Muscle of arm (tissue), 1 donor: ENCODE measurements at regions not wholly inside any gene's neighbourhood (a gene's known extent, or its start where the extent isn't known, plus 50 kb on each side); places are given as distances from the start of the nearest gene placed in this dataset.
"Not testable (repeated sequence)": the region's sequence is repeated elsewhere in the genome, so short reads cannot be mapped to it uniquely, and the experiment has no call there.

Experiments used
- DNase-seq: peaks from one replicate; pipeline ENCODE4 v3.0.0-alpha.2; 2013

GRCh38 chr5:67647772-67648171, 451.2 kb upstream of the CD180 start:
- no peak for DNase-seq

- DNase-seq: no peak
Measured at GRCh38 chr5:67644221-67644920, 447.8 kb upstream of the CD180 start.

- no peak for DNase-seq
Measured at GRCh38 chr5:67643536-67643935, 446.9 kb upstream of the CD180 start.

DNA sequence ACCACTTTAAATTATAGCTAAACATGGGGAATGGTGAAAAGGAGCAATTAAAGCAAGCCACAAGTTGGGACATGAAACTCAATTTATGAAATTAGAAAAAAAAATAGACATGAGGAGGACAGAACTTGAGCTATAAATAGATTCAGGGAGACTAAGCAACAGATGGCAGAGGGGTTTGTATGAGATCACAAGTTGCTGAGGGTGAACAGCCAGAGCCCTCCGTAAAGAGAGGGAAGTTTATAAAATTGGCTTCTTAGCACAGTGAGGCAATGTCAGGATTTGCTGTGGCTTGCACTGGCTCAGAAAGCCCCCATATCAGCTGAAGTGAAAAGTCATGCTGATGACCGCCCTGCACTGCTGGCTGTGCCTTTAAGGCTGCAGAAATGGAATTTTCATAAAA, 443.4 kb upstream of the CD180 start:
- DNase-seq: no peak

DNA sequence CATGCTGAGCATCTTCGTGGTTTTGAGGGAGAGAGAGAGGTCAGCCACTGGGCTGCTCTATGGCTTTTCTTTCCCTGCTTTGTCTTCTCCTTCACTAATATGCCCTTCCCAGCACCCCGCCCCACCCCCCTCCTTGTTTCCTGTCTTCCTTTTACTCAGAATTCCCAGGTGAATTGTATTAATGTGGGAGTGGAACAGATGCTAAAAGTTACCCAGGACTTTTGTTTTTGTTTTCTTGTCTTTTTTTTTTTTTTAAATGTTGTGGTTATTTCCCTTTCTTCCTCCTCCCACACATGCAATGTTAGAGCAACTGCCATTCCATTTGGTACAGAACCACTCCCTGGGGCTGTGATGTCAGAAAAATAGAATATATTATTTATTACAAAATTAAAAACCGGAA, 442.7 kb upstream of the CD180 start:
- no peak for DNase-seq

DNA sequence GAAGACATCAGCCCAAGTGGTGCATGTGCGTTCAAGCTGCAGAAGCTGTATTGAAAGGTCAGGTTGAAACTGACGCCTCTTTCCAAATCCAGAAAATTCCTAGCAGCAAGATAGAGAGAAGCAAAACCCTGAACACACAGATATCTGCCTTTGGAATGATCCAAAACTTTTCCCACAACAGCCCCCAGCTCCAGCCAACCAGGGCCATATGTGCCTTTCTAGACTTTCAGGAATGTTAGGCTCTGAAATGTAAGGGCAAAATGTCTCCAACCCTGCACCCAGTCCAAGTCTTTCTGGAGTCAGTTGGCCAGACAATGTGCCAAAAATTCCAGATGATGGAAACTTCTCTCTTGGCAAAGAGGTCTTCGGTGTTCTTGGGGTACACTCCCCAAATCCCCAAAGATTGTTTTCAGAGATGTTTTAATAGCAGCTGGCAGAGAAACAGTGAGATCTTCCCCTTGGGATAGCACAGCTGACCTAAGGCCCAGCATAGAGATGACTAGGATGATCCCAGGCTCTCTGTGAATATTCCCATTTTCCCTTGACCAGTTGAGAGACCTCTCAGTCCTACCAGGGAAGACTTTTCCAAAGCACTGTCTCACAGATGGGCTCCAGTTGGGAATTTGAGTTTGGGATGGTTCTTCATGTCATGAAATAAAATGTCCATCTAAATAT, 440.4 kb upstream of the CD180 start:
- no peak for DNase-seq

- no peak for DNase-seq
Measured at GRCh38 chr5:67636091-67636490, 439.5 kb upstream of the CD180 start.

DNA sequence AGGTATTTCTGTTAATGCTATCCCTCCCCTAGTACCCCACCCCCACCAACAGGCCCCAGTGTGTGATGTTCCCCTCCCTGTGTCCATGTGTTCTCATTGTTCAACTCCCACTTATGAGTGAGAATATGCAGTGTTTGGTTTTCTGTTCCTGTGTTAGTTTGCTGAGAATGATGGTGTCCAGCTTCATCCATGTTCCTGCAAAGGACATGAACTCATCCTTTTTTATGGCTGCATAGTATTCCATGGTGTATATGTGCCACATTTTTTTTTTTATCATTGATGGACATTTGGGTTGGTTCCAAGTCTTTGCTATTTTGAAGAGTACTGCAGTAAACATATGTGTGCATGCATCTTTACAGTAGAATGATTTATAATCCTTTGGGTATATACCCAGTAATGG, 430.5 kb upstream of the CD180 start:
- DNase-seq: not testable (repeated sequence)

DNA sequence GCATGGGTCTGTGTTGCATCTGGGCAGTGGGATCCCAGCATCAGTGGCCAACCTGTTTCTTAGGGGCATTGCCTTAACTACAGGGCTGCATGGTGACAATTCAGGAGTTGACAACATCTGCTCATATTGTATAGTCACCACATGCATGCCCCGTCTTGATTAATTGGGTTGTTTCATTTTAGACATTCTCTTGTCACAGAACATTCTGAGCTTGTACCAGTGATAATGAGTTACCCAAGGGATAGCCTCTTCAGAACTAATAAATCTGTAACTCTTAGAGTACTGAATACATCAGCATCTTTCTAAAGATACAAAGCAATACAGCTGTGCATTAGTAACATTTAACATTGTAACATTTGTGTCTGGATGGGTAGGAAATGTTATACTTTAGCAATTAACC, 426.5 kb upstream of the CD180 start:
- DNase-seq: no peak

DNA sequence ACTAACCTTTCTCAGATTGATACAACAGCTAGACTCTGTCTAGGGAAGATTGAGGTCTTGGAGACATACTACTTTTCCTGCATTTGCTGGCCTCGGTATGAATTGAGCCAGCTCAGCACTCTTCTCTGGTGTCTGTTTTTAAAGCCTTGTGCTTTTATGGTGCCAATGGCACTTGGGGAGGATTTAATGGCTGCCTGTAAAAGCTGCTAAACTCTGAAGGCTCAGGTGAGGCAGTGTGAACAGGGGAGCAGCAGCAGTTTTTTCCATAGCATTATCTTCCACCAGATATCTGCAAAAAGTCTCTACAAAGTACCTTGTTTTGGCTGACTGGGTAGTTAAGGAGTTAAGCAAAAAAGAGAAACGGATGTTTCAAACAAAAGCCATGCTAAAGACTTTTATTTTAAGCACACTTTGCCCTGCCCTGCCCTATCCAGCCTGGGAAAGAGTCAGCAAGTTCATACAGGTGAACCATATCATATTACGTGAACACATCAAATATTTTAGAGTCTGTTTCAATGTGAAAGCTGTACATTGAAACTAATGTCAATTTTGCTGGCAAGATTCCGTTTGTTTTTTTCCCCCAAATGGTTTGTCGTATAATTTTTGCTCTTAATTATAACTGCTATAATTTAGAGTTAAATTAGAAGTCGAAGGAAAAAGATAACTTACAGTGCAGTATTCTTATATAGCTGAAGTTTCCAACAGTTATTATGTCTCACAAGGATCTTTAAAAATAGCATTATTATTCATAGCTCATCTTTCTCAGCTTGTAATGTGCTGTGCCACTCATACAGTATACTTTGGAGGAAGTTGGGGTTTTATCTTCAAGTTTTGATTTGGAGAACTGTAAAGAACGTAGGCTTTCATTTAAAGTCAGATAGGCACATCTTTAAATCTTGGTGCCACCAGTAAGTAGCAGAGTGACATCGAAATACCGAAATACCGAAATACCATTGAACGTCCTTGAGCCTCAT, 424.1 kb upstream of the CD180 start:
- DNase-seq: no peak

DNA sequence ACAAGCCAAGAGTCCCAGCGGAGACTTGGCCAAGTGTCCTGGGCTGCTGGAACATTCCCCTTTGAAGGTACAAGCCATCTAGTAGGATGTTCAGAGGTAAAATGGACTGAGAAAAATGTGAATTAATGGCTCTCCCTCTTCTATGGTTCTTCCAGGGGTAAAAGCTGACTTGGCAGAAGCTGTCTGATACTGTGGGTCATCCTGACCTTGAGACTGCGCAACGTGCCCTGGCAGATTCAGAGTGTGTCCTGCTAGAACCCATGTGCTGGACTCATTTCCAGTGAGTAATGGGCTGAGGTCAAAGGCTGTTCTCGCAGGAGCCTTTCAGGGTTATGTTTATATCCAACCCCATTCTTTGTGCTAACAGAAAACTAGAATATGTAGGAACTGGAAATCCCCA, 423.0 kb upstream of the CD180 start:
- DNase-seq: no peak

DNA sequence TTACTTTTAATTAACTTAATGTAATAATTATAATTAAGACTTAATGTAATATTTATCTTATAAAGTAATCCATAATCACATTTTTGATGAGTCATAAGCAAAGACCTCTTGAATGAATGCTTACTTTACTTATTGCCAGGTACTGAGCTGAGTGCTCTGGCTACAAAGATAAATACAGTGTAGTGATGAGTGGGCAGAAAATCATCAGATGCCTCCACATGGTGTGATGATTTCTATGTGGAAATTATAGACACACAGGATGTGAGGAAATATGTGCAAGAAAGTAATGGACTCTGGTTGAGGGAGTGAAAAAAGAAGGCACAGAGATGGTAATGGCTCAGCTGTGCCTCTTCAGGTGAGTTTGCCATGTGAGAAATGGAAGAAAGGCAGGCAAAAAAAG, 422.6 kb upstream of the CD180 start:
- no peak for DNase-seq

GRCh38 chr5:67617051-67617450, 420.5 kb upstream of the CD180 start:
- DNase-seq: no peak

DNA sequence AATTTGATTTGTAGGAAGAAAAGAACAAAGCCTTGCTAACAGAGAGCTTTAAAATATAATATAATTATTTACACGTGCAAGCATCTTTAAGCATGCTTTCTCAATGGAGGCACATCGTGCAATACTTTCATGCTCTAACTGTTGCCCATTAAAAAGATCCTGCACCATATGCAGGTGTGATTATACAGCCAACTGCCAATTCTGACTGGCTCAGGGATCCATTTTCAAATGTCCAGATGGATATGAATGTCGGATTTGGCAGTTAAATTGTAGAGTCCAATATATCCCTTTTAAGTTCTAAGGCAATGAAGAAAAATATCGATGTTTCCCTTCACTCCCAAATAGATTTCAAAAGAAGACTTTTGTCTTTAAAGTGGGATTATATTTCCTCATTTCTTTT, 416.4 kb upstream of the CD180 start:
- no peak for DNase-seq

DNA sequence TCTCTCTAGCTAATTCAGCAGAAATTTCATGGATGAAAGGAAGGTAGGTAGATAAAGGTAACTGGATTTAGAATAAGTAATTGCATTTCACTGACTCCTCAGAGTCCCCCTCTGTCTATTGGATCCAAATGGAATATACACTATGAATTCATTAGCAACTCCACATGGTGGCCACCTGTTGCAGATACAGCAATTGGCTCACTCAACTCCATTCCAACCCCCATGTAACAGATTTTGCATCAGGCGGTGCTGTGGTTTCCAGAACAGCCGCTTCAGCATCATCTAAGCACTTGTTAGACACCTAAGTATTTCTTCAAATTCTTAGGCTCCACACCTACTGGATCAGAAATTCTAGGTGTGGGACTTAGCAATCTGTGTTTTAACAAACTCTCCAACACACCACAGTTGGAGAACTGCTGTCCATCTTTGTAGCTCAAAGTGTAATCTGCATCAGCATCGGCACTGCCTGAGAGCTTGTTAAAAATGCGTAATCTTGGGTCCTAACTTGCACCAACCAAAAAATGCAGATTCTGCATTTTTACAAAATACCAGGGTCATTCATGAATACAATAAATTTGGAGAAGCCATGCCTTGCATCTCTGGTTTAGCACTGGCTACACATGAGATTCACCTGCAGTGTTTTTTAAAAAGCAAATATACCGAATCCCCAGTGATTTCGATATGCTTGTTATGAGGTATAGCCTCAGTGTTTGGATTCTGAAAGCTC, 413.8 kb upstream of the CD180 start:
- no peak for DNase-seq

DNA sequence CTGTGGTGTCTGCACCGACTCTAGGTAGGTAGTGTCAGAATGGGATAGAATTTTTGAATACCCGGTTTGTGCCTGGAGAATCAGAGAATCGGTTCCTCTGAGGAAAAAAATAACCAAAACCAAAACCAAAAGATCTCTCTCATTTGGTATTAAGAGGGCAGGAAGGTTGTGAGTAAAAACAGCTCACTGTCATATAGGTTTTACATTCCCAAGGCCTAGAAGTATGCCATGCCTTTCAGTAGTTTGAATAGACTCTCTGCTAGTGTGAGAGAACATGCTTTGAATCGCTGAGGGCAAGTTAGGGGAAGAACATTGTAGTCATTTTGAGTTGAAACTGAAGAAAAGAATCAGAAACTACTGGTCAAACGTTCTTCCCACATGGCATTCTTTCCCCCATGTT, 411.4 kb upstream of the CD180 start:
- no peak for DNase-seq

- DNase-seq: no peak
Measured at GRCh38 chr5:67606586-67606947, 410.0 kb upstream of the CD180 start.

GRCh38 chr5:67605730-67606585, 409.4 kb upstream of the CD180 start:
- DNase-seq: no peak

DNA sequence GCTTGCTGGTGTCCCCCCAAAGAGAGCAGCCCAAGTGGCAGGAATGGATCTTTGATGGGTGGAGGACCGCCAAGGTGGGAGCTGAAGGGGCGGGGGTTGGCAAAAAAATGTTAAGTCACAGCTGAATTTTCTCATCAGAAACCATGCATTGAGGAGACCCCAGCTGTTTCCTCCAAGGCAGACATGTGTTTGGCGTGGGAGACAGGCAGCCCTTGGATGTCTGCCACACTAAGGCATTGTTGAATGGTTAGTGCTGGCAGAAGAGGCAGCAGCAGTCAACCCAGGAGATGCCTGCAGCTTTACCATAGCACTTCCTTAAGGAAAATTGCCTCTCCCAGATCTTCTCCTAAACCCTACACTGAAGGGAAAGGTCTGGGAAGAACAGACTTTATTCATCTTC, 394.9 kb upstream of the CD180 start:
- no peak for DNase-seq

DNA sequence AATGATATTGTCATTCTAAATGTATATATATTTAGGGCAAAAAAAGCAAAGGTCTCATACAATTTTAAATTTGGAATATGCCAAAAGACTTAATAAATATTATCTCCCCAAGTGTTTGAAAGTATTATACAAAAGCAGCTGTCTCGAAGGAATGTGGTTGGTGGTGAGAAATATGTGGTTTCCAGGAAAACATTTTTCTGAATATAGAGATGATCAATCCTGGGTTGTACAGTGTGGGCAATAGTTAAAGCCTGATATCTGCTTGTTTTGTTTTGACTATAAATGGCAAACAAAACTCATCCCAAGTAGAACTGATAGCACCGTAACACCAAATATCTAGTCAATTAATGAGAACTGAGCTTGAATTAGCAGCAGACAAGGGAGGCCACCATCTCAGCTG, 391.8 kb upstream of the CD180 start:
- no peak for DNase-seq

- peak; percentile 38 for DNase-seq
Measured at GRCh38 chr5:67581203-67581602, 384.6 kb upstream of the CD180 start.
